WTC11 (cell line): ENCODE measurements at regions not wholly inside any gene's neighbourhood (a gene's known extent, or its start where the extent isn't known, plus 50 kb on each side); places are given as distances from the start of the nearest gene placed in this dataset.

Experiments used
- ATAC-seq: fragments of 200-7000 bp; cut with Tn5 transposase; 2 replicates; pipeline ENCODE4 v1.10.0; 2021; ENCODE audit warnings: mild to moderate bottlenecking, moderate library complexity
- CTCF ChIA-PET: fragments of 300-600 bp; sonication (Branson Sonifier 250); formaldehyde crosslinking; loops from one replicate; lab custom pipeline; 2021; ENCODE audit warnings: antibody characterized with exemption; lab: Charles Lee
- POLR2A ChIA-PET: fragments of 350-600 bp; sonication (Branson Sonifier 250); formaldehyde crosslinking; loops from one replicate; lab custom pipeline; 2021; ENCODE audit warnings: antibody characterized with exemption; lab: Charles Lee
- DNase-seq: peaks from one replicate; pipeline ENCODE4 v3.0.0; 2021; ENCODE audit warnings: low spot score
- H3K27ac Mint-ChIP-seq: 2 replicates; pipeline ENCODE4 v1.8.0; 2021; ENCODE audit warnings: mixed read lengths
- H3K27me3 Mint-ChIP-seq: 2 replicates; pipeline ENCODE4 v1.8.0; 2021; ENCODE audit warnings: low read depth, mild to moderate bottlenecking, moderate library complexity, mixed read lengths
- H3K36me3 Mint-ChIP-seq: 2 replicates; pipeline ENCODE4 v1.8.0; 2021; ENCODE audit warnings: mixed read lengths
- H3K4me1 Mint-ChIP-seq: 2 replicates; pipeline ENCODE4 v1.8.0; 2022; ENCODE audit warnings: mixed read lengths
- H3K4me3 Mint-ChIP-seq: 2 replicates; pipeline ENCODE4 v1.8.0; 2021; ENCODE audit warnings: mild to moderate bottlenecking, moderate library complexity, mixed read lengths
- H3K9me3 Mint-ChIP-seq: 2 replicates; pipeline ENCODE4 v1.8.0; 2021; ENCODE audit warnings: mixed read lengths
- ATF6 ChIP-seq: sonication (generic); formaldehyde crosslinking; IDR thresholded peaks from 2 replicates; pipeline ENCODE4 v1.8.1; 2023; ENCODE audit warnings: mild to moderate bottlenecking, missing genetic modification reagents
- CREB1 ChIP-seq: sonication (generic); formaldehyde crosslinking; IDR thresholded peaks from 2 replicates; pipeline ENCODE4 v1.8.0; 2023; ENCODE audit warnings: mild to moderate bottlenecking, missing genetic modification reagents
- CREM ChIP-seq: sonication (generic); formaldehyde crosslinking; IDR thresholded peaks from 2 replicates; pipeline ENCODE4 v1.8.1; 2022; ENCODE audit warnings: mild to moderate bottlenecking, missing genetic modification reagents, moderate library complexity
- ERG ChIP-seq: fragments of 250-450 bp; sonication (Bioruptor Pico); IDR thresholded peaks from 2 replicates; pipeline ENCODE4 v1.8.0; 2021; ENCODE audit warnings: mild to moderate bottlenecking
- GRHL2 ChIP-seq: fragments of 250-450 bp; sonication (Bioruptor Pico); IDR thresholded peaks from 2 replicates; pipeline ENCODE4 v1.8.0; 2022; ENCODE audit warnings: mild to moderate bottlenecking, moderate library complexity; ENCODE audit not compliant: insufficient replicate concordance, severe bottlenecking
- HMGA2 ChIP-seq: fragments of 250-450 bp; sonication (Bioruptor Pico); IDR thresholded peaks from 2 replicates; pipeline ENCODE4 v1.4.0; 2021; ENCODE audit warnings: mild to moderate bottlenecking, moderate library complexity
- IRF2 ChIP-seq: sonication (generic); formaldehyde crosslinking; IDR thresholded peaks from 2 replicates; pipeline ENCODE4 v1.8.0; 2022; ENCODE audit warnings: low read depth, missing genetic modification reagents, borderline replicate concordance
- JUN ChIP-seq: sonication (generic); formaldehyde crosslinking; IDR thresholded peaks from 2 replicates; pipeline ENCODE4 v1.8.0; 2023; ENCODE audit warnings: mild to moderate bottlenecking, missing genetic modification reagents
- KAT7 ChIP-seq: sonication (generic); formaldehyde crosslinking; IDR thresholded peaks from 2 replicates; pipeline ENCODE4 v1.8.1; 2023; ENCODE audit warnings: missing genetic modification reagents, mild to moderate bottlenecking, borderline replicate concordance
- MLX ChIP-seq: sonication (generic); formaldehyde crosslinking; IDR thresholded peaks from 2 replicates; pipeline ENCODE4 v1.8.1; 2023; ENCODE audit warnings: mild to moderate bottlenecking, missing genetic modification reagents, moderate library complexity
- MXD4 ChIP-seq: fragments of 250-450 bp; sonication (Bioruptor Pico); IDR thresholded peaks from 2 replicates; pipeline ENCODE4 v1.8.0; 2021; ENCODE audit warnings: mild to moderate bottlenecking, moderate library complexity, borderline replicate concordance
- NFYB ChIP-seq: sonication (generic); formaldehyde crosslinking; conservative IDR thresholded peaks from 2 replicates; pipeline ENCODE4 v1.8.0; 2022; ENCODE audit warnings: low read depth, missing genetic modification reagents
- NR3C1 ChIP-seq: sonication (generic); formaldehyde crosslinking; conservative IDR thresholded peaks from 2 replicates; pipeline ENCODE4 v1.8.1; 2023; ENCODE audit warnings: low read depth, mild to moderate bottlenecking, missing genetic modification reagents
- OVOL2 ChIP-seq: fragments of 250-450 bp; sonication (Bioruptor Pico); IDR thresholded peaks from 2 replicates; pipeline ENCODE4 v1.9.0; 2021; ENCODE audit warnings: mild to moderate bottlenecking, borderline replicate concordance
- RELA ChIP-seq: sonication (generic); formaldehyde crosslinking; IDR thresholded peaks from 2 replicates; pipeline ENCODE4 v1.8.1; 2022; ENCODE audit warnings: missing genetic modification reagents, mild to moderate bottlenecking, borderline replicate concordance
- RORB ChIP-seq: fragments of 250-450 bp; sonication (Bioruptor Pico); IDR thresholded peaks from 2 replicates; pipeline ENCODE4 v1.9.0; 2021; ENCODE audit warnings: mild to moderate bottlenecking
- SMAD3 ChIP-seq: sonication (generic); formaldehyde crosslinking; IDR thresholded peaks from 2 replicates; pipeline ENCODE4 v1.8.0; 2022; ENCODE audit warnings: missing genetic modification reagents, mild to moderate bottlenecking, borderline replicate concordance
- SP1 ChIP-seq: sonication (generic); formaldehyde crosslinking; conservative IDR thresholded peaks from 2 replicates; pipeline ENCODE4 v1.8.1; 2022; ENCODE audit warnings: missing genetic modification reagents
- TCF7 ChIP-seq: sonication (generic); formaldehyde crosslinking; IDR thresholded peaks from 2 replicates; pipeline ENCODE4 v1.8.0; 2022; ENCODE audit warnings: mild to moderate bottlenecking, low read depth, missing genetic modification reagents, moderate library complexity
- TEAD4 ChIP-seq: sonication (generic); formaldehyde crosslinking; IDR thresholded peaks from 2 replicates; pipeline ENCODE4 v1.8.0; 2022; ENCODE audit warnings: mild to moderate bottlenecking, missing genetic modification reagents
- TP53 ChIP-seq: sonication (generic); formaldehyde crosslinking; IDR thresholded peaks from 2 replicates; pipeline ENCODE4 v1.8.1; 2023; ENCODE audit warnings: mild to moderate bottlenecking, missing genetic modification reagents
- USF2 ChIP-seq: sonication (generic); formaldehyde crosslinking; IDR thresholded peaks from 2 replicates; pipeline ENCODE4 v1.8.1; 2023; ENCODE audit warnings: mild to moderate bottlenecking, missing genetic modification reagents, moderate library complexity
- ZNF138 ChIP-seq: sonication (generic); formaldehyde crosslinking; conservative IDR thresholded peaks from 2 replicates; pipeline ENCODE4 v1.8.1; 2022; ENCODE audit warnings: mild to moderate bottlenecking, moderate library complexity, missing genetic modification reagents
- ZNF317 ChIP-seq: sonication (generic); formaldehyde crosslinking; IDR thresholded peaks from 2 replicates; pipeline ENCODE4 v1.8.1; 2023; ENCODE audit warnings: low read depth, mild to moderate bottlenecking, moderate library complexity, missing genetic modification reagents, borderline replicate concordance
- ZNF423 ChIP-seq: fragments of 250-450 bp; sonication (Bioruptor Pico); IDR thresholded peaks from 2 replicates; pipeline ENCODE4 v2.1.2; 2022; ENCODE audit warnings: mild to moderate bottlenecking, moderate library complexity
- ZNF532 ChIP-seq: fragments of 250-450 bp; sonication (Bioruptor Pico); IDR thresholded peaks from 2 replicates; pipeline ENCODE4 v1.9.0; 2021; ENCODE audit warnings: mild to moderate bottlenecking, borderline replicate concordance

GRCh38 chr16:85431431-85432124, 181.5 kb upstream of the GSE1 start:
- no peak for ATAC-seq
- H3K4me3 Mint-ChIP-seq = no peak overlapping the region
- POLR2A ChIA-PET = interaction anchor here (0.7 kb wide), 1 partner anchor 29 kb away, joined by 3 read pairs; no protein-coding TSS in a partner anchor
- TF ChIP-seq TEAD4 (CRISPR knock-in tag) (no peak), NR3C1 (CRISPR knock-in tag) (no peak), ERG (CRISPR knock-in tag) (no peak), IRF2 (CRISPR knock-in tag) (no peak), CREM (CRISPR knock-in tag) (no peak), TP53 (no peak), CREB1 (CRISPR knock-in tag) (no peak), ATF6 (CRISPR knock-in tag) (no peak), MLX (CRISPR knock-in tag) (no peak), RORB (CRISPR knock-in tag) (no peak), OVOL2 (CRISPR knock-in tag) (no peak)
- TF ChIP-seq, all 79 proteins: peak for 0
- peak; percentile 10 for DNase-seq
- Mint-ChIP-seq H3K27ac (no peak overlapping the region), H3K27me3 (no peaks in the 10 kb centered on the region), H3K4me1 (peaks cover 23% of the 10 kb centered on the region), H3K36me3 (no peaks in the 10 kb centered on the region), H3K9me3 (no peaks in the 10 kb centered on the region)
- CTCF ChIA-PET = interaction anchor here (0.8 to 2.8 kb wide), 21 partner anchors 9 to 317 kb away, joined by 3 to 28 read pairs (median 4); no protein-coding TSS in a partner anchor

- ATAC-seq (no peak), DNase-seq (no peak)
- no peaks in the 10 kb centered on the region for H3K36me3 Mint-ChIP-seq
- H3K27me3 Mint-ChIP-seq = no peaks in the 10 kb centered on the region
- no peak overlapping the region for H3K27ac Mint-ChIP-seq
- CTCF ChIA-PET = interaction anchor here (0.8 to 2.8 kb wide), 4 partner anchors 11 to 70 kb away, joined by 3 to 28 read pairs (median 16); no protein-coding TSS in a partner anchor
- peaks cover 28% of the 10 kb centered on the region for H3K4me1 Mint-ChIP-seq
- H3K4me3 Mint-ChIP-seq = no peak overlapping the region
- POLR2A ChIA-PET = no interaction called here
- H3K9me3 Mint-ChIP-seq = no peaks in the 10 kb centered on the region
- TF ChIP-seq JUN (CRISPR knock-in tag) (no peak), USF2 (CRISPR knock-in tag) (no peak), TCF7 (no peak), KAT7 (CRISPR knock-in tag) (no peak), ZNF317 (CRISPR knock-in tag) (no peak), SMAD3 (CRISPR knock-in tag) (no peak), ZNF423 (no peak), SP1 (no peak), RELA (CRISPR knock-in tag) (no peak), NFYB (CRISPR knock-in tag) (no peak), MXD4 (CRISPR knock-in tag) (no peak), ZNF532 (CRISPR knock-in tag) (no peak), NR3C1 (CRISPR knock-in tag) (no peak), GRHL2 (no peak), HMGA2 (CRISPR knock-in tag) (no peak), ZNF138 (CRISPR knock-in tag) (no peak), TEAD4 (CRISPR knock-in tag) (no peak)
These were observed 180.5 kb upstream of the GSE1 start for GRCh38 chr16:85432606-85433005.
